Sigmoid colon (tissue), 6 donors: ENCODE measurements at regions not wholly inside any gene's neighbourhood (a gene's known extent, or its start where the extent isn't known, plus 50 kb on each side); places are given as distances from the start of the nearest gene placed in this dataset.
A peak's percentile ranks its signal among the peaks of the same experiment; 100 is the strongest.

ENCODE experiments used
- DNase-seq: peaks from one replicate; pipeline ENCODE4 v3.0.0-alpha.2; 2019
- H3K27ac ChIP-seq, 4 donors: fragments of 200-600 bp; sonication (generic); one replicate each; pipeline ENCODE4 v1.5.1; 2016 to 2019; ENCODE audit warnings: mild to moderate bottlenecking in 1 of 4
- H3K27me3 ChIP-seq, 3 donors: fragments of 200-600 bp; sonication (generic); one replicate each; pipeline ENCODE4 v1.5.1; 2019; ENCODE audit warnings: mild to moderate bottlenecking in 1 of 3
- H3K36me3 ChIP-seq, 4 donors: fragments of 200-600 bp; sonication (generic); one replicate each; pipeline ENCODE4 v1.5.1; 2016 to 2019
- H3K4me1 ChIP-seq, 4 donors: fragments of 200-600 bp; sonication (generic); one replicate each; pipeline ENCODE4 v1.5.1; 2017 to 2019
- H3K4me3 ChIP-seq, 4 donors: fragments of 200-600 bp; sonication (generic); one replicate each; pipeline ENCODE4 v1.5.1; 2017 to 2019; ENCODE audit warnings: mild to moderate bottlenecking in 2 of 4, moderate library complexity in 1 of 4
- H3K9me3 ChIP-seq, 4 donors: fragments of 200-600 bp in 3 of 4; sonication (generic) in 3 of 4; one replicate each; pipeline versions ENCODE4 v1.5.1 to v1.6.1; 2013 to 2019
- EP300 ChIP-seq, 4 donors: sonication (generic); formaldehyde crosslinking; IDR thresholded peaks; one replicate each; pipeline ENCODE4 v1.6.1; 2017; ENCODE audit warnings: antibody characterized with exemption in 4 of 4
- POLR2A ChIP-seq, 2 donors: fragments of 450-650 bp; IDR thresholded peaks; one replicate each; pipeline ENCODE4 v1.6.1; 2016; ENCODE audit warnings: antibody characterized with exemption in 2 of 2, mild to moderate bottlenecking in 2 of 2, moderate library complexity in 2 of 2
- POLR2AphosphoS5 ChIP-seq, 4 donors: sonication (generic); formaldehyde crosslinking; IDR thresholded peaks; one replicate each; pipeline ENCODE4 v1.6.1; 2017; ENCODE audit warnings: antibody characterized with exemption in 4 of 4
- WGBS, 2 donors: extraction: QIAGEN DNeasy Blood & Tissue Kit; methylation state at CpG; one replicate each; pipeline ENCODE4 v1.1.7; 2013; 5-methylcytosine and 5-hydroxymethylcytosine counted together
- intact Hi-C: fragments of 100-400 bp; cut with DNase I; formaldehyde crosslinking; loops from one replicate; pipeline ENCODE4 v1.15.1; 2023
- TF ChIP-seq, protein P1 (sequence below), 4 experiments: fragments of 450-650 bp in 3 of 4; fragments of 200-600 bp in 1 of 4; IDR thresholded peaks; one replicate each; pipeline ENCODE4 v1.5.1; 2016 to 2019; ENCODE audit warnings: antibody characterized with exemption in 4 of 4, mild to moderate bottlenecking in 3 of 4, moderate library complexity in 2 of 4
- donor health status: healthy with polysubstance abuse.
- donor health status: healthy.

DNA sequence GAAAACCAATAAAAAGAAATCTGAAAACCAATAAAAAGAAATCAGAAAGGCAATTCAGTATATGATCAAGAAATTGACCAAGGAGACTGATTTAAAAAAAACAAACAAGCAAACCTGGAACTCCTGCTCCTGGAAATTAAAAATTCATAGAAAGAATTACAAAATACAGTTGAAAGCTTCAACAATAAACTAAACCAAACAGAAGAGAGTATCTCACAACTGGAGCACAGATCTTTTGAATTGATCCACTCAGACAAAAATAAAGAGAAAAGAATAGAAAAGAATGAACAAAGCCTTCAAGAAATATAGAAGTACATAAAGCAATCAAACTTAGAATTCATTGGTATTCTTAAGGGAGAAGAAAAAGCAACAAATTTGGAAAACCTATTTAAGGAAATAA lies 271.4 kb downstream of the MBNL1 start:
- TF ChIP-seq POLR2AphosphoS5 (IDR thresholded peaks at IDR 0.05) (no peak), POLR2A (IDR thresholded peaks at IDR 0.05) (no peak), EP300 (IDR thresholded peaks at IDR 0.05) (no peak)
- TF ChIP-seq, protein P1, sequence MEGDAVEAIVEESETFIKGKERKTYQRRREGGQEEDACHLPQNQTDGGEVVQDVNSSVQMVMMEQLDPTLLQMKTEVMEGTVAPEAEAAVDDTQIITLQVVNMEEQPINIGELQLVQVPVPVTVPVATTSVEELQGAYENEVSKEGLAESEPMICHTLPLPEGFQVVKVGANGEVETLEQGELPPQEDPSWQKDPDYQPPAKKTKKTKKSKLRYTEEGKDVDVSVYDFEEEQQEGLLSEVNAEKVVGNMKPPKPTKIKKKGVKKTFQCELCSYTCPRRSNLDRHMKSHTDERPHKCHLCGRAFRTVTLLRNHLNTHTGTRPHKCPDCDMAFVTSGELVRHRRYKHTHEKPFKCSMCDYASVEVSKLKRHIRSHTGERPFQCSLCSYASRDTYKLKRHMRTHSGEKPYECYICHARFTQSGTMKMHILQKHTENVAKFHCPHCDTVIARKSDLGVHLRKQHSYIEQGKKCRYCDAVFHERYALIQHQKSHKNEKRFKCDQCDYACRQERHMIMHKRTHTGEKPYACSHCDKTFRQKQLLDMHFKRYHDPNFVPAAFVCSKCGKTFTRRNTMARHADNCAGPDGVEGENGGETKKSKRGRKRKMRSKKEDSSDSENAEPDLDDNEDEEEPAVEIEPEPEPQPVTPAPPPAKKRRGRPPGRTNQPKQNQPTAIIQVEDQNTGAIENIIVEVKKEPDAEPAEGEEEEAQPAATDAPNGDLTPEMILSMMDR (IDR thresholded peaks at IDR 0.05), result no peak
- intact Hi-C loops, result no loop called here
- Histone ChIP-seq H3K36me3 (no peaks in the 10 kb centered on the region), H3K9me3 (peaks cover 0 to 2% (median 0%) of the 10 kb centered on the region in 4 donors), H3K4me3 (no peak overlapping the region), H3K4me1 (no peaks in the 10 kb centered on the region), H3K27ac (no peak overlapping the region), H3K27me3 (no peaks in the 10 kb centered on the region)
- DNase-seq, result no peak

DNA sequence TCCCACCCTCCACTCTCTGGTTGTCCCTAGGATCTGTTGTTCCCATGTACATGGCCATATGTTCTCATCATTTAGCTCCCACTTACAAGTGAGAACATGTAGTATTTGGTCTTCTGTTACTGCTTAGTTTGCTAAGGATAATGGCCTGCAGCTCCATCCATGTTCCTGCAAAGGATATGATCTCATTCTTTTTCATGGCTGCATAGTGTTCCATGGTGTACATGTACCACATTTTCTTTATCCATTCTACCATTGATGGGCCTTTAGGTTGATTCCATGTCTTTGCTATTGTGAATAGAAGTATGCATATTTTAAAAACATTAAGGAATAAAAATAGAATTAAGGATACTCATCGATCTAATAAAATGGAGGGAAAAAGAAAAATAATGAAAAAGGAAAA lies 278.4 kb downstream of the MBNL1 start:
- H3K4me3 ChIP-seq, result no peak overlapping the region
- intact Hi-C loops, result no loop called here
- H3K27ac ChIP-seq, result no peak overlapping the region
- DNase-seq, result no peak
- no peaks in the 10 kb centered on the region for H3K36me3 ChIP-seq
- no peaks in the 10 kb centered on the region for H3K4me1 ChIP-seq
- TF ChIP-seq, protein P1 (IDR thresholded peaks at IDR 0.05), result no peak
- TF ChIP-seq POLR2A (IDR thresholded peaks at IDR 0.05) (no peak), EP300 (IDR thresholded peaks at IDR 0.05) (no peak), POLR2AphosphoS5 (IDR thresholded peaks at IDR 0.05) (no peak)
- no peaks in the 10 kb centered on the region for H3K27me3 ChIP-seq
- no peaks in the 10 kb centered on the region for H3K9me3 ChIP-seq
- WGBS, 2 donors, result 93 to 98% methylated on average over 1 of the region's 1 CpG

DNA sequence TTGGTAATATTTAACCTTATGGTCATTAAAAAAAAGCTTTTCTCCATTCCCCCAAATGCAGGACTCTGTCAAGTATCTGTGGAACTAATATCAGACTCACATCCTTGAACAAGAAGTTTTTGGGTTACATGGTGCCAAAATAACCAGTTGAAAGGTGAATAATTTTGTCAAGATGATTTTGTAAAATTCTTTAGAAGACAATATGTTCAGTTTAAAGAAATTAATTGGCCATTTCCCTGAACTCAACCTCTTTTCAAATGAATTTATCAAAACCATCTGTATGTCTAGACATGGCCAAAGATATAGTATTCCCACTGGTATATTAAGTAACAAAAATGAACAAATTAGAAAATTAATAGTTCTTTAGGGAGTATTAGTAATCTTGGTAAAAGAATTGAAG lies 280.5 kb downstream of the MBNL1 start:
- H3K4me1 ChIP-seq, result no peaks in the 10 kb centered on the region
- no peak for DNase-seq
- H3K27ac ChIP-seq, result no peak overlapping the region
- intact Hi-C loops, result no loop called here
- H3K36me3 ChIP-seq, result no peaks in the 10 kb centered on the region
- no peak overlapping the region for H3K4me3 ChIP-seq
- TF ChIP-seq POLR2A (IDR thresholded peaks at IDR 0.05), result no peak
- TF ChIP-seq, protein P1 (IDR thresholded peaks at IDR 0.05), result no peak
- TF ChIP-seq EP300 (IDR thresholded peaks at IDR 0.05), result no peak
- TF ChIP-seq POLR2AphosphoS5 (IDR thresholded peaks at IDR 0.05), result no peak
- no peaks in the 10 kb centered on the region for H3K9me3 ChIP-seq
- no peaks in the 10 kb centered on the region for H3K27me3 ChIP-seq

DNA sequence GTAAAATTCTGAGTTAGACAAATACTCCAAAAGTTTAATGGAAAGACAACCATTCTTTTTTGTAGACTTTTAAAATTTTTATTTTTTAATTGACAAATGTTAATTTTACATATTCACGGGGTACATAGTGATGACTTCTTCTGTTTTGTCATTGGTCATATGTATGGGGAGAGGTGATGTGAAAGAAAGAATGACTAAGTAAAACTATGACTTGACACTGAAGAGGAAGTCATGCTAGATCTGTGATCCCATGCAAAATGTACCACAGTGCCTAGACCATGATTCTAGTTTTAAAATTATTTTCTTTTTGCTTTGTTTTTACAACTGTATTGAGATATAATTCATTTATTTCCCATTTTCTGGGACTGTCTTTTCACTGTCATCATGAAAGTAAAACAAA lies 281.6 kb downstream of the MBNL1 start:
- intact Hi-C loops, result no loop called here

DNA sequence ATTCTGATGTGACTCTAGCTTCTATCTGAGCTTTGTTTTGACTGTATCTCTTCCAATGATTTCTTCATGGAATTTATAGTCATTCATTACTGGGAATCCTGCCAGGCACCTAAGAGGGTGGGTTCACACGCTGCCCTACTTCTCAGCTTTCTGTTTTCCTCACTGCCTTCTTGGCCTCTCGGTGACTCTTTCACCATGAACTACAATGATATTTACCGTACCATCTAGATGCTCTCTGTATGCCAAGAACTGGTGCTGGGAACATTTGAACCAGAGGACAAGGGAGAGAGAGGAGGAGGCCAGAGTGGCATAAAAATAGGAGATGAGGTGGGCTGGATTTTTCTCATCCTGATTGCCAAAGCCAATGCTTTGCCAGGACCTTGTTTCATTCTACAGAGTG lies 280.0 kb upstream of the P2RY1 start:
- 66 to 71% methylated on average over 3 of the region's 3 CpGs for WGBS, 2 donors

More for the DNA sequence above, 281.6 kb downstream of the MBNL1 start:
- H3K4me1 ChIP-seq, result no peaks in the 10 kb centered on the region
- WGBS, 2 donors, result 90 to 94% methylated on average over 1 of the region's 1 CpG
- H3K36me3 ChIP-seq, result no peaks in the 10 kb centered on the region
- H3K4me3 ChIP-seq, result no peak overlapping the region
- H3K9me3 ChIP-seq, result no peaks in the 10 kb centered on the region
- no peaks in the 10 kb centered on the region for H3K27me3 ChIP-seq
- DNase-seq, result no peak
- H3K27ac ChIP-seq, result no peak overlapping the region
- TF ChIP-seq POLR2A (IDR thresholded peaks at IDR 0.05), result no peak
- TF ChIP-seq POLR2AphosphoS5 (IDR thresholded peaks at IDR 0.05), result no peak
- no peak for TF ChIP-seq EP300 (IDR thresholded peaks at IDR 0.05)
- TF ChIP-seq, protein P1 (IDR thresholded peaks at IDR 0.05), result no peak

More for the DNA sequence above, 280.0 kb upstream of the P2RY1 start:
- Histone ChIP-seq H3K27me3 (no peaks in the 10 kb centered on the region), H3K4me3 (no peak overlapping the region), H3K4me1 (peaks cover 0 to 14% (median 7%) of the 10 kb centered on the region in 4 donors), H3K36me3 (no peaks in the 10 kb centered on the region), H3K9me3 (no peaks in the 10 kb centered on the region), H3K27ac (peak overlapping the region in 3 of 4 donors; percentile 6 to 27 (median 8))
- TF ChIP-seq POLR2AphosphoS5 (IDR thresholded peaks at IDR 0.05), result no peak
- TF ChIP-seq, protein P1 (IDR thresholded peaks at IDR 0.05), result no peak
- no peak for TF ChIP-seq EP300 (IDR thresholded peaks at IDR 0.05)
- no peak for TF ChIP-seq POLR2A (IDR thresholded peaks at IDR 0.05)
- intact Hi-C loops, result no loop called here
- no peak for DNase-seq
